ENCODE measurements at regions not wholly inside any gene's neighbourhood (a gene's known extent, or its start where the extent isn't known, plus 50 kb on each side); places are given as distances from the start of the nearest gene placed in this dataset.

- TF ChIP-seq CTCF (IDR thresholded peaks at IDR 0.05; ENCODE audit: extremely low read depth in 1 of 2, insufficient read depth in 1 of 2, low read depth in 1 of 2, low read length in 2 of 2) (no peak), EZH2 (IDR thresholded peaks at IDR 0.05; ENCODE audit: borderline replicate concordance, low read depth, low read length, severe bottlenecking) (no peak), POLR2A (IDR thresholded peaks at IDR 0.05; ENCODE audit: low read depth, low read length) (no peak), POLR2AphosphoS5 (IDR thresholded peaks at IDR 0.05; ENCODE audit: insufficient read depth, low read depth, low read length) (no peak), JUN (IDR thresholded peaks at IDR 0.05; ENCODE audit: borderline replicate concordance, insufficient read depth, insufficient read length, low read depth) (no peak), MYC (IDR thresholded peaks at IDR 0.05; ENCODE audit: low read depth, low read length) (no peak), FOS (IDR thresholded peaks at IDR 0.05; ENCODE audit: borderline replicate concordance, insufficient read depth, low read length) (no peak), GATA2 (IDR thresholded peaks at IDR 0.05; ENCODE audit: insufficient read depth, insufficient read length, low read depth, low read length) (no peak)
- TF ChIP-seq, protein P1, sequence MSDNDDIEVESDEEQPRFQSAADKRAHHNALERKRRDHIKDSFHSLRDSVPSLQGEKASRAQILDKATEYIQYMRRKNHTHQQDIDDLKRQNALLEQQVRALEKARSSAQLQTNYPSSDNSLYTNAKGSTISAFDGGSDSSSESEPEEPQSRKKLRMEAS (IDR thresholded peaks at IDR 0.05; ENCODE audit: insufficient read depth, insufficient read length): no peak
Measured at GRCh38 chr11:41836431-41836830, 377.0 kb upstream of the LRRC4C start.

All from endothelial cell of umbilical vein (primary cell).